PFSK-1 (cell line): ENCODE measurements at regions not wholly inside any gene's neighbourhood (a gene's known extent, or its start where the extent isn't known, plus 50 kb on each side); places are given as distances from the start of the nearest gene placed in this dataset.

Source experiments
- FOXP2 ChIP-seq: optimal IDR thresholded peaks from 2 replicates; pipeline ENCODE3; 2011; ENCODE audit warnings: borderline replicate concordance, control low read depth, inconsistent platforms; ENCODE audit not compliant: insufficient read depth; ENCODE audit errors: extremely low read length, extremely low read depth
- POLR2AphosphoS5 ChIP-seq: IDR thresholded peaks from 2 replicates; pipeline ENCODE4 v1.6.1; 2012; ENCODE audit warnings: low read depth, mild to moderate bottlenecking, control low read depth, low read length, moderate library complexity
- SIN3A ChIP-seq: IDR thresholded peaks from 2 replicates; pipeline ENCODE4 v1.6.1; 2012; ENCODE audit warnings: mild to moderate bottlenecking, low read length, moderate library complexity, borderline replicate concordance; ENCODE audit not compliant: insufficient read depth
- TAF1 ChIP-seq: IDR thresholded peaks from 2 replicates; pipeline ENCODE4 v1.6.1; 2012; ENCODE audit warnings: low read length, control low read depth, borderline replicate concordance; ENCODE audit not compliant: insufficient read depth
- TF ChIP-seq, protein P1 (sequence below), 2 experiments: IDR thresholded peaks; 2 replicates each; pipeline versions ENCODE4 v1.6.1 to v1.8.0; 2011 to 2012; ENCODE audit warnings: low read depth in 2 of 2, low read length in 2 of 2, control low read depth in 1 of 2, inconsistent platforms in 1 of 2, mild to moderate bottlenecking in 1 of 2, moderate library complexity in 1 of 2; ENCODE audit not compliant: insufficient read depth in 1 of 2

DNA sequence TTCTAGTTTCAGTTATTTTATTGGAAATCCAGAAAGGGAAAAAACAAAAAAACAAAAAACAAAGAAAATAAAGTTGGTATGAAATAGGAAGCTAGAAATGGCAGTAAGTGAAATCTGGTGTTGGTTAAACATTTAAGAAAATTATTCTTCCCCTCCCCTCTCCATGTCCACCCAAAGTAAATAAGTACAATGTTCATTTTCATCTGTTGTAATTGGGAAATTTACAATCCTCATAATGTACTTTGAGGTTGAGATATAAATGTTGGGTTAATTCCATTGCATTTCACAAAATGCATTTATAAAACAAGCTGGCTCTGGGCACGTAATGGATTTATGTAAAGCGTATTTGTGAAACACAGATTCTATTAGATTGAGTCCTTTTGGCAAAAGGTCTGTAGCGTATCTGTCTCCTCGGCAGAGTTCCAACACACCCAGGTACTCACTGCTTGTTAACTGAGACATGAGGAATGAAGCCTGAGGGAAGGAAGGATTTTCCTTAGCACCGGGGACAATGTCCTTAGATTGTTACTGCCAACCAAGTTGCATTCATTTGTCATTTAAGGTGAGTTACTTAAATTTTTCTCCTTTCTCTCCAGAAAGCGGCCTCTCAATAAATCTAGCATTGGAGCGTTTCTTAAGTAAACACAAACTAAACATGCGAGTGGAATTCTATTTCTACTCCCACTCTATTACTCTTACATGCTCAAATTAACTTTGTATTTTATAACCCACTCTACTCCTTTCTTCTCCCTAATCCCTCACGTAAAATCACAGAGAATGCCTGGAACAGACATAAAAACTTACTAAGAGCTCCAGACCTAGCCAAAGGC, 912.3 kb upstream of the WWC1 start:
- no peak for TF ChIP-seq TAF1
- TF ChIP-seq, protein P1, sequence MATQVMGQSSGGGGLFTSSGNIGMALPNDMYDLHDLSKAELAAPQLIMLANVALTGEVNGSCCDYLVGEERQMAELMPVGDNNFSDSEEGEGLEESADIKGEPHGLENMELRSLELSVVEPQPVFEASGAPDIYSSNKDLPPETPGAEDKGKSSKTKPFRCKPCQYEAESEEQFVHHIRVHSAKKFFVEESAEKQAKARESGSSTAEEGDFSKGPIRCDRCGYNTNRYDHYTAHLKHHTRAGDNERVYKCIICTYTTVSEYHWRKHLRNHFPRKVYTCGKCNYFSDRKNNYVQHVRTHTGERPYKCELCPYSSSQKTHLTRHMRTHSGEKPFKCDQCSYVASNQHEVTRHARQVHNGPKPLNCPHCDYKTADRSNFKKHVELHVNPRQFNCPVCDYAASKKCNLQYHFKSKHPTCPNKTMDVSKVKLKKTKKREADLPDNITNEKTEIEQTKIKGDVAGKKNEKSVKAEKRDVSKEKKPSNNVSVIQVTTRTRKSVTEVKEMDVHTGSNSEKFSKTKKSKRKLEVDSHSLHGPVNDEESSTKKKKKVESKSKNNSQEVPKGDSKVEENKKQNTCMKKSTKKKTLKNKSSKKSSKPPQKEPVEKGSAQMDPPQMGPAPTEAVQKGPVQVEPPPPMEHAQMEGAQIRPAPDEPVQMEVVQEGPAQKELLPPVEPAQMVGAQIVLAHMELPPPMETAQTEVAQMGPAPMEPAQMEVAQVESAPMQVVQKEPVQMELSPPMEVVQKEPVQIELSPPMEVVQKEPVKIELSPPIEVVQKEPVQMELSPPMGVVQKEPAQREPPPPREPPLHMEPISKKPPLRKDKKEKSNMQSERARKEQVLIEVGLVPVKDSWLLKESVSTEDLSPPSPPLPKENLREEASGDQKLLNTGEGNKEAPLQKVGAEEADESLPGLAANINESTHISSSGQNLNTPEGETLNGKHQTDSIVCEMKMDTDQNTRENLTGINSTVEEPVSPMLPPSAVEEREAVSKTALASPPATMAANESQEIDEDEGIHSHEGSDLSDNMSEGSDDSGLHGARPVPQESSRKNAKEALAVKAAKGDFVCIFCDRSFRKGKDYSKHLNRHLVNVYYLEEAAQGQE (IDR thresholded peaks at IDR 0.05; ENCODE audit: insufficient read depth in 1 of 2, low read depth in 2 of 2, low read length in 2 of 2), result no peak
- no peak for TF ChIP-seq FOXP2
- no peak for TF ChIP-seq SIN3A
- no peak for TF ChIP-seq POLR2AphosphoS5

DNA sequence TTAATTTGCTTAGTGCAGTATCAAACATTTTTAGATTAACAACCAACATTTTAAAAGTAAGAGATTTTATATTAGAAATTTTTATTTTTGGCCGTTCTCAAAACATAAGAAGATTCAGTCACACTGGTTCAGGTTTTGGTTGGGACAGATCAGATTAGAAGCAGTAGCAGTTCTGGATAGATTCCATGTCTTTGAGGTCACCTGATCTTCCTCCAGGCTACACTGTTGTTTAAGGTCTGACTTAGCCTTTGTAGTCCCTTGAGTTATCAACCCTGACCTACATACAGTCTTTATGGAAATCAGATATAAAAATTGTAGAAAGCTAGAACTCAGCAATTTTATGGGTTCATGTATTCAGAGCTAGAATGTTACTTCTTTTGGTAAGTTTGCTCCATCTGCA, 910.0 kb upstream of the WWC1 start:
- TF ChIP-seq POLR2AphosphoS5 (no peak), TAF1 (no peak), SIN3A (no peak), FOXP2 (no peak)
- TF ChIP-seq, protein P1 (IDR thresholded peaks at IDR 0.05; ENCODE audit: insufficient read depth in 1 of 2, low read depth in 2 of 2, low read length in 2 of 2), result no peak

DNA sequence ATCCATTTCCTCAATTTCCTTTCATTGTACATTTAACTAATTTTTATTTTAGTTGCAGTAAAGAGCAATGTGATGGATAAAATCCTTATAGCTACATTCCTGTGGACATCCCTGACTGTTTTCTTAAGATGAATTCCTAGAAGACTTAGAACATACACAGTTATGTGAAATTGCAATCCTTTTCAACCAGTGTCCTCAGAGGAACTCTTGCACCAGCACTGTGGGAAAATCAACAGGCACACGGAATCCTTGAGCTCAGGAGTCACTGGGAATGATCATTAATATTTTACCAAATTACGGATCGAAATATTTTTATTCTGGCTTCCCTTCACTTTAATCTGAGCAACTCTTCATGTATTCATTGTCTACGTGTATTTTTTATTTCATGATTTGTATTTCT, 901.9 kb upstream of the WWC1 start:
- TF ChIP-seq FOXP2 (no peak), TAF1 (no peak), POLR2AphosphoS5 (no peak), SIN3A (no peak)
- TF ChIP-seq, protein P1 (IDR thresholded peaks at IDR 0.05; ENCODE audit: insufficient read depth in 1 of 2, low read depth in 2 of 2, low read length in 2 of 2), result no peak

DNA sequence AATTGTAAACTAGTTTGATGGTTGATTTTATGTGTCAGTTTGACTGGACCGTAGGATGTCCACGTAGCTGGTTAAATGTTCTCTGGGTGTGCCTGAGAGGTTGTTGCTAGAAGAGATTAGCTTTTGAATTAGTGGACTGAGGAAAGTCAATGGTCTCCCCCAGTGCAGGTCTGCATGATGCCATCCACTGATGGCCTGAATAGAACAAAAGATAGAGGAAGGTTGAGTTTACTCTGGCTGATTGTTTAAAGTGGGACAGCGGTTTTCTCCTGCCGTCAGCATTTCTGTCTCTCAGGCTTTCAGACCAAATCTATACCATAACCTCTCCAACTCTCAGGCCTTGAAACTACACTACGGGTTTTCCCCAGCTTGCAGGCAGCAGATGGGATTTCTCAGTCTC, 899.2 kb upstream of the WWC1 start:
- TF ChIP-seq SIN3A (no peak), TAF1 (no peak), FOXP2 (no peak), POLR2AphosphoS5 (no peak)
- TF ChIP-seq, protein P1 (IDR thresholded peaks at IDR 0.05; ENCODE audit: insufficient read depth in 1 of 2, low read depth in 2 of 2, low read length in 2 of 2), result no peak
